ENCODE measurements at regions not wholly inside any gene's neighbourhood (a gene's known extent, or its start where the extent isn't known, plus 50 kb on each side); places are given as distances from the start of the nearest gene placed in this dataset.

DNA sequence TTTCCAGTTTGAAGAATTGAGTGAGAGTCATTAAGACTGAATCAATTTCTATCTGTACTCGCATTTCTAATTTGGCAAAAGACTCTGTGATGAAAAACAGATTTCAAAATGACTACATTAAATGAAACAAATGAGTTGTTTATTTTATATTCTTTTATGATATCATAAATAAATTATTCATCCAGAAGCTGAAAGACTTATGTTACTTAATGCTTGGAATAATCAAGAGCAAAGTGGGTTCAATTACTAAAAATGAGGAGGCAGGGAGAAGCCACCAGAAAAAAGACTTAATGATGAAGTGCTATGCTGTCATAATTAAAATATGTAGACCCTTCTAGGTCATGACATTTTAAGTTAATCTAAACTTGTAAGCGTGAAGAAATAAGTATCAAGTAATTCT is 130.6 kb upstream of the FERMT1 start:
- RAD21 ChIA-PET (ENCODE audit: low non-redundant PET in 1 of 2, low total read pairs in 2 of 2, uncharacterized antibody in 2 of 2, unreplicated experiment in 2 of 2), result no interaction called here

DNA sequence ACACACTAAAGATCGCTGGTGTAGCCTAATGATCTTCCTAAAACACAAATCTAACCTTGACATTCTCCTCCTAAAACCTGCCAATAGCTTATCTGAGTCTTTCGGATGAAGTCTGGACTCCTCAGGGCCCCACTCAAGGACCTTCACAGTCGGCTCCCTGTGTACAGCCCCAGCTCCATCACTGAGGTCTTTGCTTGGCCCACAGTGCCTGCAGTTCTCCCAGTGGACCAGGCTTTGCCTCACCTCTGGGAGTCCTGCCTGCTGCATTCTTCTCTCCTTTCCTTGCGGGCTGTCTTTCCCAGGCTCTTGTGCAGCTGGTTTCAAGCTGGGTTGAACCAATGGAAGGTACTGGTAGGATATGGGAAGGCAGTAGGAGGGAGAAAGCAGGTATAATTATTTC is 122.6 kb upstream of the FERMT1 start:
- DNase-seq (ENCODE audit: low read depth, low spot score) (no peak), ATAC-seq (no peak)
- H4K20me1 ChIP-seq (ENCODE audit: insufficient read depth), result no peaks in the 10 kb centered on the region
- no TSS peak for BruUV-seq (replicated peaks)
- ChIA-PET POLR2A (no interaction called here), CTCF (no interaction called here), RAD21 (ENCODE audit: low non-redundant PET in 1 of 2, low total read pairs in 2 of 2, uncharacterized antibody in 2 of 2, unreplicated experiment in 2 of 2) (no interaction called here)
- intact Hi-C loops (cut with micrococcal nuclease), result no loop called here
- no peaks in the 10 kb centered on the region for H3K36me3 ChIP-seq (ENCODE audit: control insufficient read depth in 1 of 2, insufficient read depth in 2 of 2, low read length in 2 of 2)
- no peaks in the 10 kb centered on the region for H3K79me2 ChIP-seq (ENCODE audit: insufficient read depth, low read length)
- no peak overlapping the region for H3K4me3 ChIP-seq (replicated peaks in 1 of 2; ENCODE audit: low read depth in 1 of 2, low read length in 2 of 2)
- no peaks in the 10 kb centered on the region for H3K9me3 ChIP-seq (ENCODE audit: control insufficient read depth in 1 of 2, insufficient read depth in 1 of 2, low read depth in 1 of 2, low read length in 2 of 2)
- no peaks in the 10 kb centered on the region for H3K27me3 ChIP-seq (ENCODE audit: insufficient read depth, low read length)
- H3K27ac ChIP-seq (ENCODE audit: low read depth, low read length), result no peak overlapping the region
- H2AFZ ChIP-seq (ENCODE audit: low read depth, low read length, poor library complexity, severe bottlenecking), result no peak overlapping the region
- no peaks in the 10 kb centered on the region for H3K4me1 ChIP-seq (ENCODE audit: control insufficient read depth in 1 of 2, insufficient read depth in 2 of 2, low read length in 2 of 2)
- no peak overlapping the region for H3K4me2 ChIP-seq (ENCODE audit: low read length)
- no peaks in the 10 kb centered on the region for H3K9me2 ChIP-seq (ENCODE audit: insufficient read depth)
- no peak overlapping the region for H3K9ac ChIP-seq (ENCODE audit: low read length)
- TF ChIP-seq POLR2AphosphoS5 (IDR thresholded peaks at IDR 0.05; ENCODE audit: low read depth, low read length) (no peak), ZNF274 (IDR thresholded peaks at IDR 0.05; ENCODE audit: low read depth, low read length) (no peak), SIN3A (IDR thresholded peaks at IDR 0.05; ENCODE audit: low read depth) (no peak), JUND (IDR thresholded peaks at IDR 0.05) (no peak), EZH2phosphoT487 (IDR thresholded peaks at IDR 0.05; ENCODE audit: borderline replicate concordance) (no peak), EGR1 (IDR thresholded peaks at IDR 0.05; ENCODE audit: low read depth) (no peak)
- TF ChIP-seq, protein P1, sequence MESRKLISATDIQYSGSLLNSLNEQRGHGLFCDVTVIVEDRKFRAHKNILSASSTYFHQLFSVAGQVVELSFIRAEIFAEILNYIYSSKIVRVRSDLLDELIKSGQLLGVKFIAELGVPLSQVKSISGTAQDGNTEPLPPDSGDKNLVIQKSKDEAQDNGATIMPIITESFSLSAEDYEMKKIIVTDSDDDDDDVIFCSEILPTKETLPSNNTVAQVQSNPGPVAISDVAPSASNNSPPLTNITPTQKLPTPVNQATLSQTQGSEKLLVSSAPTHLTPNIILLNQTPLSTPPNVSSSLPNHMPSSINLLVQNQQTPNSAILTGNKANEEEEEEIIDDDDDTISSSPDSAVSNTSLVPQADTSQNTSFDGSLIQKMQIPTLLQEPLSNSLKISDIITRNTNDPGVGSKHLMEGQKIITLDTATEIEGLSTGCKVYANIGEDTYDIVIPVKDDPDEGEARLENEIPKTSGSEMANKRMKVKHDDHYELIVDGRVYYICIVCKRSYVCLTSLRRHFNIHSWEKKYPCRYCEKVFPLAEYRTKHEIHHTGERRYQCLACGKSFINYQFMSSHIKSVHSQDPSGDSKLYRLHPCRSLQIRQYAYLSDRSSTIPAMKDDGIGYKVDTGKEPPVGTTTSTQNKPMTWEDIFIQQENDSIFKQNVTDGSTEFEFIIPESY (IDR thresholded peaks at IDR 0.05; ENCODE audit: extremely low read depth, insufficient replicate concordance, low read length), result no peak
- TF ChIP-seq, protein P2, sequence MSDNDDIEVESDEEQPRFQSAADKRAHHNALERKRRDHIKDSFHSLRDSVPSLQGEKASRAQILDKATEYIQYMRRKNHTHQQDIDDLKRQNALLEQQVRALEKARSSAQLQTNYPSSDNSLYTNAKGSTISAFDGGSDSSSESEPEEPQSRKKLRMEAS (IDR thresholded peaks at IDR 0.05), result no peak
- TF ChIP-seq, protein P3, sequence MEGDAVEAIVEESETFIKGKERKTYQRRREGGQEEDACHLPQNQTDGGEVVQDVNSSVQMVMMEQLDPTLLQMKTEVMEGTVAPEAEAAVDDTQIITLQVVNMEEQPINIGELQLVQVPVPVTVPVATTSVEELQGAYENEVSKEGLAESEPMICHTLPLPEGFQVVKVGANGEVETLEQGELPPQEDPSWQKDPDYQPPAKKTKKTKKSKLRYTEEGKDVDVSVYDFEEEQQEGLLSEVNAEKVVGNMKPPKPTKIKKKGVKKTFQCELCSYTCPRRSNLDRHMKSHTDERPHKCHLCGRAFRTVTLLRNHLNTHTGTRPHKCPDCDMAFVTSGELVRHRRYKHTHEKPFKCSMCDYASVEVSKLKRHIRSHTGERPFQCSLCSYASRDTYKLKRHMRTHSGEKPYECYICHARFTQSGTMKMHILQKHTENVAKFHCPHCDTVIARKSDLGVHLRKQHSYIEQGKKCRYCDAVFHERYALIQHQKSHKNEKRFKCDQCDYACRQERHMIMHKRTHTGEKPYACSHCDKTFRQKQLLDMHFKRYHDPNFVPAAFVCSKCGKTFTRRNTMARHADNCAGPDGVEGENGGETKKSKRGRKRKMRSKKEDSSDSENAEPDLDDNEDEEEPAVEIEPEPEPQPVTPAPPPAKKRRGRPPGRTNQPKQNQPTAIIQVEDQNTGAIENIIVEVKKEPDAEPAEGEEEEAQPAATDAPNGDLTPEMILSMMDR (IDR thresholded peaks at IDR 0.05 in 2 of 3, conservative IDR thresholded peaks at IDR 0.05 in 1 of 3; ENCODE audit: borderline replicate concordance in 1 of 3, insufficient read depth in 1 of 3, low read depth in 2 of 3, low read length in 2 of 3), result no peak

More for the DNA sequence above, 130.6 kb upstream of the FERMT1 start:
- BruUV-seq (replicated peaks), result no TSS peak
- H3K36me3 ChIP-seq (ENCODE audit: control insufficient read depth in 1 of 2, insufficient read depth in 2 of 2, low read length in 2 of 2), result no peaks in the 10 kb centered on the region
- H3K79me2 ChIP-seq (ENCODE audit: insufficient read depth, low read length), result no peaks in the 10 kb centered on the region
- H3K9ac ChIP-seq (ENCODE audit: low read length), result no peak overlapping the region
- ChIA-PET POLR2A (no interaction called here), CTCF (no interaction called here)
- no peak overlapping the region for H3K4me2 ChIP-seq (ENCODE audit: low read length)
- no peaks in the 10 kb centered on the region for H3K9me3 ChIP-seq (ENCODE audit: control insufficient read depth in 1 of 2, insufficient read depth in 1 of 2, low read depth in 1 of 2, low read length in 2 of 2)
- no peak overlapping the region for H3K4me3 ChIP-seq (replicated peaks in 1 of 2; ENCODE audit: low read depth in 1 of 2, low read length in 2 of 2)
- no peak overlapping the region for H2AFZ ChIP-seq (ENCODE audit: low read depth, low read length, poor library complexity, severe bottlenecking)
- no peaks in the 10 kb centered on the region for H3K4me1 ChIP-seq (ENCODE audit: control insufficient read depth in 1 of 2, insufficient read depth in 2 of 2, low read length in 2 of 2)
- DNase-seq (ENCODE audit: low read depth, low spot score) (no peak), ATAC-seq (no peak)
- intact Hi-C loops (cut with micrococcal nuclease), result no loop called here
- no peaks in the 10 kb centered on the region for H3K9me2 ChIP-seq (ENCODE audit: insufficient read depth)
- H3K27me3 ChIP-seq (ENCODE audit: insufficient read depth, low read length), result peaks cover 9% of the 10 kb centered on the region; the same call in 1 of the 2 replicates
- no peak overlapping the region for H3K27ac ChIP-seq (ENCODE audit: low read depth, low read length)
- H4K20me1 ChIP-seq (ENCODE audit: insufficient read depth), result no peaks in the 10 kb centered on the region
- TF ChIP-seq EZH2phosphoT487 (IDR thresholded peaks at IDR 0.05; ENCODE audit: borderline replicate concordance) (no peak), EGR1 (IDR thresholded peaks at IDR 0.05; ENCODE audit: low read depth) (no peak)
- TF ChIP-seq, protein P4, sequence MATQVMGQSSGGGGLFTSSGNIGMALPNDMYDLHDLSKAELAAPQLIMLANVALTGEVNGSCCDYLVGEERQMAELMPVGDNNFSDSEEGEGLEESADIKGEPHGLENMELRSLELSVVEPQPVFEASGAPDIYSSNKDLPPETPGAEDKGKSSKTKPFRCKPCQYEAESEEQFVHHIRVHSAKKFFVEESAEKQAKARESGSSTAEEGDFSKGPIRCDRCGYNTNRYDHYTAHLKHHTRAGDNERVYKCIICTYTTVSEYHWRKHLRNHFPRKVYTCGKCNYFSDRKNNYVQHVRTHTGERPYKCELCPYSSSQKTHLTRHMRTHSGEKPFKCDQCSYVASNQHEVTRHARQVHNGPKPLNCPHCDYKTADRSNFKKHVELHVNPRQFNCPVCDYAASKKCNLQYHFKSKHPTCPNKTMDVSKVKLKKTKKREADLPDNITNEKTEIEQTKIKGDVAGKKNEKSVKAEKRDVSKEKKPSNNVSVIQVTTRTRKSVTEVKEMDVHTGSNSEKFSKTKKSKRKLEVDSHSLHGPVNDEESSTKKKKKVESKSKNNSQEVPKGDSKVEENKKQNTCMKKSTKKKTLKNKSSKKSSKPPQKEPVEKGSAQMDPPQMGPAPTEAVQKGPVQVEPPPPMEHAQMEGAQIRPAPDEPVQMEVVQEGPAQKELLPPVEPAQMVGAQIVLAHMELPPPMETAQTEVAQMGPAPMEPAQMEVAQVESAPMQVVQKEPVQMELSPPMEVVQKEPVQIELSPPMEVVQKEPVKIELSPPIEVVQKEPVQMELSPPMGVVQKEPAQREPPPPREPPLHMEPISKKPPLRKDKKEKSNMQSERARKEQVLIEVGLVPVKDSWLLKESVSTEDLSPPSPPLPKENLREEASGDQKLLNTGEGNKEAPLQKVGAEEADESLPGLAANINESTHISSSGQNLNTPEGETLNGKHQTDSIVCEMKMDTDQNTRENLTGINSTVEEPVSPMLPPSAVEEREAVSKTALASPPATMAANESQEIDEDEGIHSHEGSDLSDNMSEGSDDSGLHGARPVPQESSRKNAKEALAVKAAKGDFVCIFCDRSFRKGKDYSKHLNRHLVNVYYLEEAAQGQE (IDR thresholded peaks at IDR 0.05; ENCODE audit: low read depth), result no peak

All from HCT116 (cell line).